Fibroblast of peridontal ligament (primary cell): ENCODE measurements at regions not wholly inside any gene's neighbourhood (a gene's known extent, or its start where the extent isn't known, plus 50 kb on each side); places are given as distances from the start of the nearest gene placed in this dataset.

Experiments
- DNase-seq: peaks from one replicate; pipeline ENCODE4 v3.0.0-alpha.2; 2010; ENCODE audit errors: extremely low read depth

DNA sequence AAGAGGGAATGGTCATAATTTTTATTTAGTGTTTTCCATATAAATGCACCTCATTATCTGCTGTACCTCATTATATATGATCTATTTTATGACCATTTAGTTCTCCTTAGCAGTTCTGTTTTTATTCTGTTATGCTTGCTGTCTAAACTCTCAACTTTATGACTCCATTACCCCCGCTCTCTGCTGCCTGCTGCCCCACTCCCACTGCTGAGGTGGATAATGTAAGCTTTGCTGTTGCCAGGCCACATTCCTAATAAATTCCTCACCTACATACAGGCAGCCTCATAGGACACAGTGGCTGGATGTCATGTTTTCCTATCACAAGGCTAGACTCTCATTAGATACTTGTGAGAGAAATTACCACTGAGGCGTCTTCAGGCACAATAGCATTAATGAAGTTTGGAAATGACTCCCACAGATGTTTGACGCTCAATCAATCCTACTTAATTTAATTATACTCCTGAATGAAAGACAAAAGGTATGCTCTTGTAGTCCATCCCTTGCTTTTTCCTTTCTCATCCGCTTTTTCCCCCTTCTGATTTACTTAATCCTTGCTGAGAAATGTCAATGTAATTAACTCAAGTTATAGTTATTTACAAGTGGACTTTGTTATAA lies 497.5 kb upstream of the IGFBP7 start:
- no peak for DNase-seq

- no peak for DNase-seq
These were observed 495.2 kb upstream of the IGFBP7 start for GRCh38 chr4:57605376-57605775.

- no peak for DNase-seq
These were observed 492.0 kb upstream of the IGFBP7 start for GRCh38 chr4:57602141-57602540.

- DNase-seq: no peak
These were observed 480.9 kb upstream of the IGFBP7 start for GRCh38 chr4:57591073-57591472.

- no peak for DNase-seq
These were observed 478.4 kb upstream of the IGFBP7 start for GRCh38 chr4:57588557-57588956.

- no peak for DNase-seq
These were observed 470.8 kb upstream of the IGFBP7 start for GRCh38 chr4:57580710-57581599.

DNA sequence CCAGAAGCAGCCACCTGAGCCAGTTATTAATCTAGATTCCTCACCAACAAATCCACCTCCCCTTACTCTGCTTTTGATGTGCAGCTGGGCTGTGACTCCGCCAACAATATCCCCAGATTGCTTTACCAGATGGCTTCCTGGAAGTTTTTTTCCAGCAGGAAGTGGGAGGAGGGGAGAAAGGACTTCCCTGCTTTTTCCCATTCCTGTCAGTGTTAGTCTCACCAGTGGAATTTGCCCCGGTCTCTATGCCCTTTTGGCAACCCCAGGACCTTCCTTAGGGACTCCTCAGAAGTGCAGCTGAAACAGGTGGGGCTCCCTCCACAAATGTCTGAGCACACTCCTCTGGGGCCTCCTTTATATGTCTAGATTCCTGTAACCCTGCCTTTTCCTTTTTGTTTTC lies 465.2 kb upstream of the IGFBP7 start:
- no peak for DNase-seq

GRCh38 chr4:57554556-57555092 lies 444.4 kb upstream of the IGFBP7 start:
- DNase-seq: no peak

- no peak for DNase-seq
These were observed 443.5 kb upstream of the IGFBP7 start for GRCh38 chr4:57553728-57554127.

DNA sequence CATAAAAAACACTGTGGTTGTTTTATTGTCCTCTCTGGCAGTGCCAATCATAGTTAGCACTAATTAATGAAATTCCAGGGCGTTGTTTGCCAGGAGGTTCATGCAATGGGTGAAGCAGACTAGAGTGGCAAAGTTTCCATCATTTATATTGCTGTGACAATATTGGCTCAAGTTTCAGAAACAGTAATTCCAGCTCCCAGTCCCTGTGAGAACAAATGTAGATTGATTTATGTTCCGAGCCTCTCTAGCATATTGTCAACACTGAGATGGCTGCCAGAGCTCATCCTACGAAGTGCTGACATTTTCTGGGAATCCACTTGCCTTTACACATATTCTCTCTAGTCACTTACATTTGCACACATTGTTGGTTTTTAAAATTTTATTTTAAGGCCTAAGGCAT lies 440.0 kb upstream of the IGFBP7 start:
- no peak for DNase-seq

GRCh38 chr4:57548856-57549255 lies 438.7 kb upstream of the IGFBP7 start:
- DNase-seq: no peak

- DNase-seq: no peak
These were observed 434.8 kb upstream of the IGFBP7 start for GRCh38 chr4:57544811-57545654.

DNA sequence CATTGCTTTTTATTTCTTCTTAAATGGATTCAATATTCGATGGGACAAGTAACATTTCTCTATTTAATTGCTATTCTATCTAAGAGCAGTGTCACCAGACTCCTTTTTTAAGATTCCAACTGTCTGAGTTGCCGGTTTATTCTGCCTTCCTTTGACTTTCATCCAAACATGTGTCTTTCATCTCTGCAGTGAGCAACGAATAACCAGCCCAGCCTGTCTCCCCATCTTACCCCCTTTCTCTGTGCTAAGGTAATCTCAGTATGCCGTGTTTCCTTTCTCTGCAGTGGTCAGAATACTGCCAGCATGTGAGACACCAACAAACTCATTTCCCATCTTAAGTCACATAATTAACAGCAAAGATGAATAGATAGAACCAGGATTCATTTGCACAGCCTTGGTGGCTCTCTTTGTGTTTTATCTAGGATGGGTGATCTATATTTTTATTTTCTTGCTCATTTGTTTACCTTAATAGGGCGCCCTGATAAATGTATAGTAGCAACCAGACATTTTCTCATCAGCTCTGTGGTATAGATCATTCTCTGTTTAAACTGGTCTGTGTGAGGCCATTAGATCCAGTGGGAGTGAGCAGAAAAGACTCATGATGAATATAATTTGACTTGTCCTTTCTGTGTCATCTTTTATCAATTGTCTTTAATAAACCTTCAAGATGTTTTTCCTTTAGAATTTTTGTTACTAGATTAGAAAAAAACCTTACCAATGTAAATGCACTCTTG lies 394.8 kb upstream of the IGFBP7 start:
- DNase-seq: no peak

DNA sequence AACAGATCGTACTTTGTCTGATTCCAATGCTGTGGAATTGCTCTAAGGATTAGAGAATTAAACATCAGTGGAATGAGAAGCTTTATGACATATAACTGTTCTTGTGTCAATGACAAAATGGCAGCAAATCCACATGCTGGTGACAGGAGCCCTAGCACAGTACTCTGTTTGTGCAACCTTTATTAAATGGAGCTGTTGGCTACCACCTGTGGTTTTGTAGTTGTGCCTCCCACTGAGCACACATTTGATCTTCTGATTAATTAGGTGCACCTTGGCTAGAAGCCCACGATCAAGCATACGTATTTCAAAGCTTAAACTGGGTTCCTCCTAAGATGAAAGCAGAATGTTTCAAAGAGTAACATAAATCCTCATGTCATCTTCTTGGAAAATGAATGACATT lies 394.0 kb upstream of the IGFBP7 start:
- DNase-seq: no peak

DNA sequence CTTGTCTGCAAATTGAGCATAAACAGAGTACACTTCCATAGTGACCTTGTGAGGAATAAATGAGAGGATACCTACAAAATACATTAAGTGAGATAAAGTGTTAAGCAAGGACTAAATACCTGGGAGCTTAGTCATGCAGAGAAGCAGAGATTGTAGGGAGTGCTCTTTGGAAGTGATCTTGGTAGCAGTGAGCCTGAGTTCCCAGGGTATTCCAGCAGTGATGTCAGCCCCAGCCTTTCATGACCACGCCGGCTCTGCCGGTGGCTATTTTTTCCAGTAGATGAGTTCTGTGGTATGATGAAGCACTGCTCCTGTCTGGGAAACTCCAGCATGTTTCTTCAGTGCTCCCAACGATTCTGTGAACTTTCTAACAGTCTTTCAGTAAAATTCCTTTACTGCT lies 391.5 kb upstream of the IGFBP7 start:
- DNase-seq: no peak

GRCh38 chr4:57499786-57500185 lies 389.6 kb upstream of the IGFBP7 start:
- no peak for DNase-seq

- DNase-seq: no peak
These were observed 388.1 kb upstream of the IGFBP7 start for GRCh38 chr4:57498251-57498650.

DNA sequence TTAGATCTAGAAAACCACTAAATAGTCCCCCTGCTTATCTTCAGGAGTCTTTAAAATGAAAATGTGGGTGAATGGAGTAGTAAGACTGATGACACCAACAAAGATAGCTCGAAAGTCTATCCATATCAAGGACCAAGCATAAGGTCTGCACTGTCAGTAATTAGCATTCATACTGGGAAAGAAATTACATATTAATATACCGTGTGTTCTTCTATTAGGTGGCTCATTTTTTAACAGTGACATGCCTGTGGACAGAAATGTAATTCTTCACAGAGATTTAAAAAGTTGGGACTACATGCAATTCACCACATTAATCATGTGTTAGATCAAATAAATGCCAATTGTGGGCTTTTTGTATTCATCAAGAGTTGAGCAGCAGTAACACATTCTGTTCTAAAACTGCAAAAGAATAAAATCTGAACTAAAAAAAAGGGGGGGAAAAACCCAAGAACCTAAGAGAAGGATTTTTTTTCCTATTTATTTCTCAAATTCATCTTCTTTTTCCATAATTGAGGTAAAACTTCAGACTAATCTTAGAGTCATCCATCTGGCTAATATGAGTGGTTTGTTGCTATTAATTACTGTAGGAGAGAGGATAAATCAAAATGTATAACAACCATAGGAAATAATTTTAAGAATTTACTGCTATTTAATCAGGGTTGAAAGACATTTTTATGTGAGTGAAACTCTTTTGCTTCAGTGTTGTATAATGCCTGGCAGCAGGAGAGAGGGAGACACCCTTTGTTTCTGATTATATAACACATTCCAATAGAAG lies 386.7 kb upstream of the IGFBP7 start:
- no peak for DNase-seq

- no peak for DNase-seq
These were observed 384.6 kb upstream of the IGFBP7 start for GRCh38 chr4:57494821-57495220.

DNA sequence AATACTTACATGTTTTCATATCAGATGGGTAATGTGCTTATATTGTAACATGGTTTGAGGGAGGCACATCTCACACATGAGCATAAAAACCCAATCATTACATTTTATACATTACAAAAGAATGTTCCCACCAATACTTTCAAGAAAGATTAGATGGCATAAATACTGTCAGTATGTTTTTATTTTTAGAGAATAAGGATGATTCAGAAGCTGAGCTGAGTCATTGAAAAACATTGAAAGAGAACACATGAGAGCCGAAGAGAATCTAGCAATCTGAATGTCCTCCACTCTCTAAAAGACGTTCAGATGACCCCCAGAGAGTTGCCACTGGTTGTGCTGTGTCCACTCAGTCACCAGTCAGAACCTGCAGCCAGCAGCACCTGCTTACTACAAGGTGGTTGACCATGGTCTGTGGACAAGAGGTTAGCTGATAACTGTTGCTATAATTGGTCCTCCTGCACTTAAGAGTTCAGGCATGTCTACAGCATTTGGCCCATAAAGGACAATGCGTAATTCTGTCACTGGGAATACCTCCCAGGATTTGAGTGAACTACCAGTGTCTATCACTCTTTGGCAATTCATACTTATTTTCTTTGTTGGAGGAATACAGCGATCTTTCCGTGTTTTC lies 382.2 kb upstream of the IGFBP7 start:
- DNase-seq: no peak
